Caco-2 (cell line): ENCODE measurements at regions not wholly inside any gene's neighbourhood (a gene's known extent, or its start where the extent isn't known, plus 50 kb on each side); places are given as distances from the start of the nearest gene placed in this dataset.

Experiments used
- BruUV-seq: library from RNA; stranded (reverse); fragments of 400-500 nt; replicated peaks from 2 replicates; lab custom pipeline; 2021; lab: Mats Ljungman, UMichigan
- CTCF ChIA-PET: fragments of 300-600 bp; sonication (Branson Sonifier 250); formaldehyde crosslinking; loops from one replicate; lab custom pipeline; 2022; ENCODE audit warnings: antibody characterized with exemption; lab: Charles Lee
- POLR2A ChIA-PET: fragments of 300-600 bp; sonication (Branson Sonifier 250); formaldehyde crosslinking; loops from one replicate; lab custom pipeline; 2022; ENCODE audit warnings: antibody characterized with exemption; lab: Charles Lee
- DNase-seq, 2 experiments: peaks; one replicate each; pipeline versions ENCODE4 v3.0.0 to v3.0.0-alpha.2; 2020 to 2022
- H3K27me3 ChIP-seq: replicated peaks from 2 replicates; pipeline ENCODE4 v1.6.0; 2011; ENCODE audit warnings: low read length; ENCODE audit not compliant: control insufficient read depth, insufficient read depth
- H3K36me3 ChIP-seq: 2 replicates; pipeline ENCODE4 v1.5.1; 2011; ENCODE audit warnings: low read length; ENCODE audit not compliant: control insufficient read depth, insufficient read depth
- H3K4me1 ChIP-seq: fragments of 250-450 bp; sonication (Bioruptor Pico); 2 replicates; pipeline ENCODE4 v1.5.1; 2020; ENCODE audit warnings: mild to moderate bottlenecking
- H3K4me3 ChIP-seq: 2 replicates; pipeline ENCODE4 v1.5.1; 2011; ENCODE audit warnings: low read depth, mild to moderate bottlenecking, control low read depth, low read length
- H3K9me3 ChIP-seq: fragments of 250-450 bp; sonication (Bioruptor Pico); 2 replicates; pipeline ENCODE4 v1.5.1; 2020; ENCODE audit warnings: mild to moderate bottlenecking, moderate library complexity
- H3K27ac Mint-ChIP-seq: one replicate; pipeline ENCODE4 v1.8.0; 2022; ENCODE audit warnings: mixed read lengths; ENCODE audit not compliant: unreplicated experiment
- H3K27me3 Mint-ChIP-seq: one replicate; pipeline ENCODE4 v1.8.0; 2022; ENCODE audit warnings: mixed read lengths; ENCODE audit not compliant: insufficient read depth, unreplicated experiment
- H3K36me3 Mint-ChIP-seq: one replicate; pipeline ENCODE4 v1.8.0; 2022; ENCODE audit warnings: mild to moderate bottlenecking, mixed read lengths; ENCODE audit not compliant: insufficient read depth, unreplicated experiment
- H3K4me1 Mint-ChIP-seq: one replicate; pipeline ENCODE4 v1.8.0; 2022; ENCODE audit warnings: low read depth, mixed read lengths; ENCODE audit not compliant: unreplicated experiment
- H3K4me3 Mint-ChIP-seq: one replicate; pipeline ENCODE4 v1.8.0; 2022; ENCODE audit warnings: mild to moderate bottlenecking, moderate library complexity, mixed read lengths; ENCODE audit not compliant: unreplicated experiment
- H3K9me3 Mint-ChIP-seq: one replicate; pipeline ENCODE4 v1.8.0; 2022; ENCODE audit warnings: mixed read lengths; ENCODE audit not compliant: unreplicated experiment
- CTCF ChIP-seq, 2 experiments: fragments of 200-600 bp in 1 of 2; IDR thresholded peaks; 1 replicate in 1 of 2; 2 replicates in 1 of 2; pipeline versions ENCODE4 v1.5.1 to v1.8.0; 2011 to 2022; ENCODE audit warnings: antibody characterized with exemption in 1 of 2, control low read depth in 1 of 2, inconsistent platforms in 1 of 2, low read depth in 1 of 2, low read length in 1 of 2, mild to moderate bottlenecking in 1 of 2, moderate library complexity in 1 of 2; ENCODE audit not compliant: insufficient read depth in 1 of 2, severe bottlenecking in 1 of 2, unreplicated experiment in 1 of 2
- intact Hi-C: fragments of 100-400 bp; cut with micrococcal nuclease; formaldehyde crosslinking; loops from one replicate; pipeline ENCODE4 v1.10.0; 2022; ENCODE audit not compliant: unreplicated experiment

GRCh38 chr9:105144841-105145240 is 99.6 kb upstream of the SLC44A1 start:
- no peak for TF ChIP-seq CTCF (IDR thresholded peaks at IDR 0.05; ENCODE audit: insufficient read depth in 1 of 2, low read depth in 1 of 2, low read length in 1 of 2, severe bottlenecking in 1 of 2, unreplicated experiment in 1 of 2)
- no peaks in the 10 kb centered on the region for H3K9me3 Mint-ChIP-seq
- H3K4me1 Mint-ChIP-seq = no peaks in the 10 kb centered on the region
- Histone ChIP-seq H3K4me1 (no peaks in the 10 kb centered on the region), H3K36me3 (no peaks in the 10 kb centered on the region), H3K9me3 (no peaks in the 10 kb centered on the region), H3K4me3 (no peak overlapping the region), H3K27me3 (no peaks in the 10 kb centered on the region)
- DNase-seq = no peak
- BruUV-seq = no TSS peak
- no peaks in the 10 kb centered on the region for H3K36me3 Mint-ChIP-seq
- CTCF ChIA-PET = no interaction called here
- no peaks in the 10 kb centered on the region for H3K27me3 Mint-ChIP-seq
- POLR2A ChIA-PET = no interaction called here
- H3K4me3 Mint-ChIP-seq = no peak overlapping the region
- H3K27ac Mint-ChIP-seq = no peak overlapping the region
- intact Hi-C loops = no loop called here

DNA sequence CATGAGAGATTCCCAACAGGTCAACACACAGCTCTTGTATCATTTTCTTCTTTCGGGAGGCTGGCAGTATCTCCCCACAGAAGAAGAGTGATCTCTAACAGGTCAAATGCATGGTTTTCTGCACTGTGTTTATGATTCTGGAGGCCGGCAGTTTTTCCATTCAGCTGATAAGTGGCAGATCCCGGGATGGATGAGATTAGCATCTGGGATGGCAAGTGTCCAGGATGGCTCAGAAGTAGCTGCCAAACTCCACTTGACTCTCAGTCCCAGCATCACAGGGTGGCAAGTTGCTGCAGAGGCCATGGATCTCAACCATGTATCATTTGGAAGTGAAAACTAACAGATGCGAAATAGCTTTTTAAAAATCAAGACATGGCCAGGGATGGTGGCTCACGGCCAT is 97.8 kb upstream of the SLC44A1 start:
- Mint-ChIP-seq H3K4me1 (no peaks in the 10 kb centered on the region), H3K27me3 (no peaks in the 10 kb centered on the region), H3K36me3 (no peaks in the 10 kb centered on the region), H3K27ac (no peak overlapping the region), H3K9me3 (no peaks in the 10 kb centered on the region), H3K4me3 (no peak overlapping the region)
- DNase-seq = no peak
- Histone ChIP-seq H3K4me1 (0 out of 2 replicates have a peak, but pooled peaks cover 5% of the 10 kb centered on the region), H3K9me3 (no peaks in the 10 kb centered on the region), H3K4me3 (no peak overlapping the region), H3K27me3 (no peaks in the 10 kb centered on the region), H3K36me3 (no peaks in the 10 kb centered on the region)
- POLR2A ChIA-PET = interaction anchor here (0.6 kb wide), 1 partner anchor 20 kb away, joined by 4 read pairs; no protein-coding TSS in a partner anchor
- BruUV-seq = no TSS peak
- CTCF ChIA-PET = no interaction called here
- intact Hi-C loops = no loop called here
- no peak for TF ChIP-seq CTCF (IDR thresholded peaks at IDR 0.05; ENCODE audit: insufficient read depth in 1 of 2, low read depth in 1 of 2, low read length in 1 of 2, severe bottlenecking in 1 of 2, unreplicated experiment in 1 of 2)

DNA sequence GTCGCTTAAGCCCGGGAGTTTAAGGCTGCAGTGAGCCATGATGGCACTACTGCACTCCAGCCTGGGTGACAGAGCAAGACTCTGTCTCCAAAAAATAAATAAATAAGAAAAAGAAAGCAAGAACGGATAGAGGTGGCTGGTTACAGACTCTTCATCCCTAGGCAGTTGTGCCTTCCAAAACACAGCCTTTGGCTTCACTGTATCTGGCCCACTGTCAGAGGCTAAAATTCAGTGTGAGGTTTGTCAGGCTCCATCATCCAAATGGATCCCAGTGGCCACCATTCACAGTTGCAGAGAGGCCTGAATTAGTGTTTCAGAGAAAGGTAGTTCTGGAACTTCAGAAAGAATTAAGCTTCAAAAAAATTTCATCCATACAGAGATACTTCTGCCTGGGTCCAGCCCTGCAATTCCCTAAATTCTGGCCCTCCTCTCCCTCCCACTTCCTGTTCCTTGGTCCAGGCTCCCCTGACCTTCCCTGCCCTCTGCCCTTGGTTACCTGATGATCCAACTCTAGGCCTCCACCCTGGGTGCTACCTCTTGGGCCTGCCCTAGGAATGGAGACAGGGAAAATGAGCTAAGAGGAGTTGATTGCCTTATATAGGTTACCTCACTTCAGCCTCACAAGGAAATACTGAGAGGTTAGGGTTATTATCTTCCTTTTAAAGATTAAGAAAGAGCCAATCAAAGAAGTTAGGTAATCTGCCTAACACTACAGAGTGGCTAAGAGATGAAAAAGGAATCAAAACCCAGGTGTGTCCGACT is 97.2 kb upstream of the SLC44A1 start:
- H3K36me3 Mint-ChIP-seq = no peaks in the 10 kb centered on the region
- H3K36me3 ChIP-seq = no peaks in the 10 kb centered on the region
- no peaks in the 10 kb centered on the region for H3K9me3 ChIP-seq
- DNase-seq = no peak
- no peak overlapping the region for H3K4me3 ChIP-seq
- ChIA-PET CTCF (interaction anchor here (0.7 kb wide), 1 partner anchor 9 kb away, joined by 4 read pairs; no protein-coding TSS in a partner anchor), POLR2A (no interaction called here)
- H3K27me3 Mint-ChIP-seq = no peaks in the 10 kb centered on the region
- no peak overlapping the region for H3K4me3 Mint-ChIP-seq
- intact Hi-C loops = no loop called here
- no peaks in the 10 kb centered on the region for H3K4me1 Mint-ChIP-seq
- H3K27me3 ChIP-seq = no peaks in the 10 kb centered on the region
- no peaks in the 10 kb centered on the region for H3K9me3 Mint-ChIP-seq
- H3K27ac Mint-ChIP-seq = no peak overlapping the region
- TF ChIP-seq CTCF (IDR thresholded peaks at IDR 0.05; ENCODE audit: insufficient read depth in 1 of 2, low read depth in 1 of 2, low read length in 1 of 2, severe bottlenecking in 1 of 2, unreplicated experiment in 1 of 2) = no peak
- H3K4me1 ChIP-seq = 0 out of 2 replicates have a peak, but pooled peaks cover 5% of the 10 kb centered on the region
- BruUV-seq = no TSS peak
